Thyroid gland (tissue), 4 donors: ENCODE measurements at regions not wholly inside any gene's neighbourhood (a gene's known extent, or its start where the extent isn't known, plus 50 kb on each side); places are given as distances from the start of the nearest gene placed in this dataset.

Experiments
- DNase-seq, 2 donors: peaks; one replicate each; pipeline ENCODE4 v3.0.0-alpha.2; 2019
- H3K27ac ChIP-seq, 3 donors: fragments of 200-600 bp; sonication (generic); 1 replicate in 2 of 3; 2 replicates in 1 of 3; pipeline ENCODE4 v1.5.1; 2016 to 2019; ENCODE audit warnings: mild to moderate bottlenecking in 1 of 3, moderate library complexity in 1 of 3
- H3K27me3 ChIP-seq: fragments of 200-600 bp; sonication (generic); one replicate; pipeline ENCODE4 v1.5.1; 2019
- H3K36me3 ChIP-seq, 2 donors: fragments of 200-600 bp; sonication (generic); one replicate each; pipeline ENCODE4 v1.5.1; 2016 to 2019
- H3K4me1 ChIP-seq, 2 donors: fragments of 200-600 bp; sonication (generic); one replicate each; pipeline ENCODE4 v1.5.1; 2017 to 2019
- H3K4me3 ChIP-seq, 3 donors: fragments of 200-600 bp; sonication (generic); replicated peaks in 1 of 3; 1 replicate in 2 of 3; 2 replicates in 1 of 3; pipeline ENCODE4 v1.5.1; 2016; ENCODE audit warnings: mild to moderate bottlenecking in 1 of 3
- H3K9me3 ChIP-seq: fragments of 200-600 bp; sonication (generic); one replicate; pipeline ENCODE4 v1.5.1; 2017
- CTCF ChIP-seq, 6 experiments: fragments of 200-600 bp in 3 of 6; fragments of 450-650 bp in 3 of 6; sonication (generic) in 3 of 6; IDR thresholded peaks; one replicate each; pipeline ENCODE4 v1.5.1; 2016 to 2019; ENCODE audit warnings: antibody characterized with exemption in 6 of 6, mild to moderate bottlenecking in 2 of 6, inconsistent platforms in 1 of 6, moderate library complexity in 1 of 6
- POLR2A ChIP-seq, 2 donors: fragments of 450-650 bp; IDR thresholded peaks; one replicate each; pipeline ENCODE4 v1.6.1; 2017; ENCODE audit warnings: antibody characterized with exemption in 2 of 2, mild to moderate bottlenecking in 2 of 2, moderate library complexity in 1 of 2
- WGBS, 2 donors: methylation state at CpG; one replicate each; pipeline ENCODE4 v1.1.5; 2017; 5-methylcytosine and 5-hydroxymethylcytosine counted together
- intact Hi-C: fragments of 100-400 bp; cut with DNase I; formaldehyde crosslinking; loops from one replicate; pipeline ENCODE4 v1.15.1; 2023

GRCh38 chr9:135371535-135371934, 108.0 kb upstream of the PPP1R26 start:
- no peaks in the 10 kb centered on the region for H3K9me3 ChIP-seq
- H3K4me3 ChIP-seq, result no peak overlapping the region
- no peak for DNase-seq
- 82% methylated on average over 12 of the region's 12 CpGs for WGBS, 2 donors
- H3K36me3 ChIP-seq, result no peaks in the 10 kb centered on the region
- H3K4me1 ChIP-seq, result no peaks in the 10 kb centered on the region
- no peak overlapping the region for H3K27ac ChIP-seq
- TF ChIP-seq CTCF (IDR thresholded peaks at IDR 0.05), result no peak
- no peak for TF ChIP-seq POLR2A (IDR thresholded peaks at IDR 0.05)
- H3K27me3 ChIP-seq, result no peaks in the 10 kb centered on the region
- intact Hi-C loops, result no loop called here

GRCh38 chr9:135372036-135372435, 107.5 kb upstream of the PPP1R26 start:
- H3K4me1 ChIP-seq, result no peaks in the 10 kb centered on the region
- WGBS, 2 donors, result 65 to 79% methylated on average over 13 to 16 of the region's 16 CpGs
- no peak for DNase-seq
- no peaks in the 10 kb centered on the region for H3K36me3 ChIP-seq
- TF ChIP-seq POLR2A (IDR thresholded peaks at IDR 0.05) (no peak), CTCF (IDR thresholded peaks at IDR 0.05) (no peak)
- no peaks in the 10 kb centered on the region for H3K27me3 ChIP-seq
- H3K4me3 ChIP-seq, result no peak overlapping the region
- H3K27ac ChIP-seq, result no peak overlapping the region
- intact Hi-C loops, result no loop called here
- no peaks in the 10 kb centered on the region for H3K9me3 ChIP-seq

- Histone ChIP-seq H3K27ac (no peak overlapping the region), H3K27me3 (no peaks in the 10 kb centered on the region), H3K4me1 (no peaks in the 10 kb centered on the region), H3K36me3 (no peaks in the 10 kb centered on the region), H3K4me3 (no peak overlapping the region), H3K9me3 (no peaks in the 10 kb centered on the region)
- DNase-seq, result no peak
- intact Hi-C loops, result no loop called here
- TF ChIP-seq POLR2A (IDR thresholded peaks at IDR 0.05) (no peak), CTCF (IDR thresholded peaks at IDR 0.05) (no peak)
- WGBS, 2 donors, result 90% methylated on average over 14 to 16 of the region's 21 CpGs
These were observed 107.0 kb upstream of the PPP1R26 start for GRCh38 chr9:135372501-135373008.

- 82 to 87% methylated on average over 9 to 22 of the region's 22 CpGs for WGBS, 2 donors
- H3K4me1 ChIP-seq, result no peaks in the 10 kb centered on the region
- no peak overlapping the region for H3K4me3 ChIP-seq
- intact Hi-C loops, result no loop called here
- no peak for DNase-seq
- H3K36me3 ChIP-seq, result no peaks in the 10 kb centered on the region
- no peak overlapping the region for H3K27ac ChIP-seq
- TF ChIP-seq CTCF (IDR thresholded peaks at IDR 0.05) (no peak), POLR2A (IDR thresholded peaks at IDR 0.05) (no peak)
- no peaks in the 10 kb centered on the region for H3K9me3 ChIP-seq
- H3K27me3 ChIP-seq, result no peaks in the 10 kb centered on the region
These were observed 106.4 kb upstream of the PPP1R26 start for GRCh38 chr9:135373151-135373685.

GRCh38 chr9:135373820-135374219, 105.8 kb upstream of the PPP1R26 start:
- intact Hi-C loops, result no loop called here
- WGBS, 2 donors, result 28 to 36% methylated on average over 10 of the region's 10 CpGs

More at GRCh38 chr9:135373820-135374219, 105.8 kb upstream of the PPP1R26 start:
- H3K36me3 ChIP-seq, result no peaks in the 10 kb centered on the region
- H3K4me3 ChIP-seq, result no peak overlapping the region
- DNase-seq, result no peak
- no peaks in the 10 kb centered on the region for H3K4me1 ChIP-seq
- no peak overlapping the region for H3K27ac ChIP-seq
- no peaks in the 10 kb centered on the region for H3K9me3 ChIP-seq
- TF ChIP-seq CTCF (IDR thresholded peaks at IDR 0.05) (no peak), POLR2A (IDR thresholded peaks at IDR 0.05) (no peak)
- H3K27me3 ChIP-seq, result no peaks in the 10 kb centered on the region
